ENCODE measurements at regions not wholly inside any gene's neighbourhood (a gene's known extent, or its start where the extent isn't known, plus 50 kb on each side); places are given as distances from the start of the nearest gene placed in this dataset.
A peak's percentile ranks its signal among the peaks of the same experiment; 100 is the strongest.
"Not testable (repeated sequence)": the region's sequence is repeated elsewhere in the genome, so short reads cannot be mapped to it uniquely, and the experiment has no call there.

GRCh38 chr16:19980632-19981265 lies 92.9 kb downstream of the GPR139 start:
- DNase-seq = no peak

- DNase-seq = no peak
Observed at GRCh38 chr16:19979638-19980037, 94.1 kb downstream of the GPR139 start.

- no peak for DNase-seq
Observed at GRCh38 chr16:19974607-19975006, 90.0 kb upstream of the GPRC5B start.

- no peak for DNase-seq
Observed at GRCh38 chr16:19972111-19972510, 87.5 kb upstream of the GPRC5B start.

- DNase-seq = no peak
Observed at GRCh38 chr16:19968891-19969683, 84.4 kb upstream of the GPRC5B start.

- DNase-seq = no peak
Observed at GRCh38 chr16:19967963-19968362, 83.3 kb upstream of the GPRC5B start.

GRCh38 chr16:19967561-19967960 lies 82.9 kb upstream of the GPRC5B start:
- DNase-seq = no peak

- peak; percentile 32 for DNase-seq
Observed at GRCh38 chr16:19963301-19963700, 78.7 kb upstream of the GPRC5B start.

GRCh38 chr16:19960183-19960582 lies 75.5 kb upstream of the GPRC5B start:
- no peak for DNase-seq

GRCh38 chr16:19959736-19960135 lies 75.1 kb upstream of the GPRC5B start:
- DNase-seq = no peak

- DNase-seq = not testable (repeated sequence)
Observed at GRCh38 chr16:19955896-19956295, 71.2 kb upstream of the GPRC5B start.

- DNase-seq = not testable (repeated sequence)
Observed at GRCh38 chr16:19955084-19955483, 70.4 kb upstream of the GPRC5B start.

GRCh38 chr16:19948186-19949104 lies 63.8 kb upstream of the GPRC5B start:
- DNase-seq = no peak

GRCh38 chr16:19945934-19946333 lies 61.3 kb upstream of the GPRC5B start:
- no peak for DNase-seq

GRCh38 chr16:19940195-19940594 lies 55.5 kb upstream of the GPRC5B start:
- DNase-seq = no peak

GRCh38 chr16:19939553-19939952 lies 54.9 kb upstream of the GPRC5B start:
- DNase-seq = peak; percentile 18

- DNase-seq = no peak
Observed at GRCh38 chr16:19938536-19938935, 53.9 kb upstream of the GPRC5B start.

GRCh38 chr16:19936441-19936840 lies 51.8 kb upstream of the GPRC5B start:
- no peak for DNase-seq

GRCh38 chr16:19935694-19936093 lies 51.0 kb upstream of the GPRC5B start:
- peak; percentile 12 for DNase-seq
